ENCODE measurements at regions not wholly inside any gene's neighbourhood (a gene's known extent, or its start where the extent isn't known, plus 50 kb on each side); places are given as distances from the start of the nearest gene placed in this dataset.
A peak's percentile ranks its signal among the peaks of the same experiment; 100 is the strongest.

GRCh38 chr4:138510053-138510452 is 267.9 kb upstream of the SLC7A11 start:
- TF ChIP-seq OSR1 (CRISPR knock-in tag; IDR thresholded peaks at IDR 0.05) (no peak), ZFP3 (CRISPR knock-in tag; IDR thresholded peaks at IDR 0.05) (no peak), ISL1 (CRISPR knock-in tag; IDR thresholded peaks at IDR 0.05) (no peak), PPARA (CRISPR knock-in tag; IDR thresholded peaks at IDR 0.05; ENCODE audit: borderline replicate concordance) (no peak), CSRNP3 (CRISPR knock-in tag; IDR thresholded peaks at IDR 0.05) (no peak), PATZ1 (CRISPR knock-in tag; IDR thresholded peaks at IDR 0.05; ENCODE audit: borderline replicate concordance) (no peak), RARB (CRISPR knock-in tag; IDR thresholded peaks at IDR 0.05) (no peak), TSHZ2 (CRISPR knock-in tag; IDR thresholded peaks at IDR 0.05) (no peak), ZNF565 (CRISPR knock-in tag; conservative IDR thresholded peaks at IDR 0.05; ENCODE audit: low read depth) (no peak), GLIS3 (CRISPR knock-in tag; IDR thresholded peaks at IDR 0.05) (no peak), ZNF70 (CRISPR knock-in tag; IDR thresholded peaks at IDR 0.05) (no peak), POU6F1 (CRISPR knock-in tag; IDR thresholded peaks at IDR 0.05; ENCODE audit: borderline replicate concordance, low read depth) (no peak), ARNTL (CRISPR knock-in tag; IDR thresholded peaks at IDR 0.05; ENCODE audit: borderline replicate concordance, low read depth) (no peak), ZNF8 (CRISPR knock-in tag; IDR thresholded peaks at IDR 0.05) (no peak), ESRRG (CRISPR knock-in tag; IDR thresholded peaks at IDR 0.05) (no peak), BACH2 (CRISPR knock-in tag; IDR thresholded peaks at IDR 0.05; ENCODE audit: borderline replicate concordance) (no peak)
- no peak for ATAC-seq

- TF ChIP-seq TSHZ2 (CRISPR knock-in tag; IDR thresholded peaks at IDR 0.05) (no peak), ZC3H10 (CRISPR knock-in tag; IDR thresholded peaks at IDR 0.05) (no peak), ZNF70 (CRISPR knock-in tag; IDR thresholded peaks at IDR 0.05) (no peak), ESRRG (CRISPR knock-in tag; IDR thresholded peaks at IDR 0.05) (no peak), ARNTL (CRISPR knock-in tag; IDR thresholded peaks at IDR 0.05; ENCODE audit: borderline replicate concordance, low read depth) (no peak), TCF4 (CRISPR knock-in tag; IDR thresholded peaks at IDR 0.05; ENCODE audit: borderline replicate concordance) (no peak)
These were observed 267.2 kb upstream of the SLC7A11 start for GRCh38 chr4:138509346-138509745.

GRCh38 chr4:138507522-138507921 is 265.4 kb upstream of the SLC7A11 start:
- ATAC-seq, result peak; percentile 56; the same call in 2 of the 3 replicates
- TF ChIP-seq ISL1 (CRISPR knock-in tag; IDR thresholded peaks at IDR 0.05) (no peak), GLIS3 (CRISPR knock-in tag; IDR thresholded peaks at IDR 0.05) (no peak), ESRRG (CRISPR knock-in tag; IDR thresholded peaks at IDR 0.05) (no peak), ZNF8 (CRISPR knock-in tag; IDR thresholded peaks at IDR 0.05) (no peak), ZFP30 (CRISPR knock-in tag; IDR thresholded peaks at IDR 0.05) (no peak), ZFP3 (CRISPR knock-in tag; IDR thresholded peaks at IDR 0.05) (no peak), PATZ1 (CRISPR knock-in tag; IDR thresholded peaks at IDR 0.05; ENCODE audit: borderline replicate concordance) (no peak), OSR1 (CRISPR knock-in tag; IDR thresholded peaks at IDR 0.05) (no peak), CSDC2 (CRISPR knock-in tag; IDR thresholded peaks at IDR 0.05) (no peak), CREB5 (CRISPR knock-in tag; IDR thresholded peaks at IDR 0.05; ENCODE audit: low read depth) (no peak)

More at GRCh38 chr4:138509346-138509745, 267.2 kb upstream of the SLC7A11 start:
- no peak for ATAC-seq

All from SK-N-SH treated with all-trans-retinoic acid at 6 μM for 48 hours (cell line).